DOHH2 (cell line): ENCODE measurements at regions not wholly inside any gene's neighbourhood (a gene's known extent, or its start where the extent isn't known, plus 50 kb on each side); places are given as distances from the start of the nearest gene placed in this dataset.

Experiments used
- H3F3A ChIP-seq: fragments of 200-600 bp; sonication (generic), shearing (Covaris generic); 2 replicates; pipeline ENCODE4 v1.6.0; 2016; ENCODE audit warnings: antibody characterized with exemption, mild to moderate bottlenecking; ENCODE audit not compliant: control insufficient read depth, insufficient read depth
- H3K27ac ChIP-seq: fragments of 200-600 bp; sonication (generic); 2 replicates; pipeline ENCODE4 v1.5.1; 2014; ENCODE audit warnings: low read depth, mild to moderate bottlenecking, low read length, moderate library complexity
- H3K27me3 ChIP-seq: fragments of 200-600 bp; sonication (generic); 2 replicates; pipeline ENCODE4 v1.6.1; 2014; ENCODE audit warnings: mild to moderate bottlenecking, low read length, mixed read lengths; ENCODE audit not compliant: control insufficient read depth
- H3K36me3 ChIP-seq: fragments of 200-600 bp; sonication (generic); 2 replicates; pipeline ENCODE4 v1.6.1; 2014; ENCODE audit warnings: mild to moderate bottlenecking, low read length, moderate library complexity, mixed read lengths; ENCODE audit not compliant: control insufficient read depth
- H3K4me1 ChIP-seq: fragments of 200-600 bp; sonication (generic); 2 replicates; pipeline ENCODE4 v1.6.1; 2014; ENCODE audit warnings: mild to moderate bottlenecking, low read length, mixed read lengths; ENCODE audit not compliant: control insufficient read depth
- H3K4me2 ChIP-seq: fragments of 200-600 bp; sonication (generic); 2 replicates; pipeline ENCODE4 v1.6.0; 2014; ENCODE audit warnings: mild to moderate bottlenecking, low read length, moderate library complexity
- H3K4me3 ChIP-seq: fragments of 200-600 bp; sonication (generic); 2 replicates; pipeline ENCODE4 v1.5.1; 2014; ENCODE audit warnings: mild to moderate bottlenecking, low read length, mixed read lengths
- H3K79me2 ChIP-seq: fragments of 200-600 bp; sonication (generic); 2 replicates; pipeline ENCODE4 v1.6.1; 2014; ENCODE audit warnings: mild to moderate bottlenecking, low read length, mixed read lengths; ENCODE audit not compliant: control insufficient read depth
- H3K9me2 ChIP-seq: fragments of 200-600 bp; sonication (generic); replicated peaks from 2 replicates; pipeline ENCODE4 v1.6.1; 2014; ENCODE audit warnings: mild to moderate bottlenecking, low read length, mixed read lengths; ENCODE audit not compliant: control insufficient read depth
- H3K9me3 ChIP-seq: fragments of 200-600 bp; sonication (generic); 2 replicates; pipeline ENCODE4 v1.6.1; 2014; ENCODE audit warnings: antibody characterized with exemption, low read length, mixed read lengths; ENCODE audit not compliant: control insufficient read depth, insufficient read depth
- H4K20me1 ChIP-seq: fragments of 200-600 bp; sonication (generic); 2 replicates; pipeline ENCODE4 v1.6.0; 2014; ENCODE audit warnings: low read depth, mild to moderate bottlenecking, antibody characterized with exemption, low read length, moderate library complexity; ENCODE audit not compliant: control insufficient read depth, insufficient read depth
- CTCF ChIP-seq: fragments of 200-600 bp; sonication (generic); IDR thresholded peaks from one replicate; pipeline ENCODE4 v1.5.1; 2014; ENCODE audit warnings: antibody characterized with exemption, mild to moderate bottlenecking, low read depth, low read length; ENCODE audit not compliant: poor library complexity, severe bottlenecking
- EZH2phosphoT487 ChIP-seq: fragments of 200-600 bp; sonication (generic); IDR thresholded peaks from 2 replicates; pipeline ENCODE4 v1.6.1; 2017; ENCODE audit warnings: borderline replicate concordance, mild to moderate bottlenecking, antibody characterized with exemption, low read length, moderate library complexity, mixed read lengths

GRCh38 chr4:37742149-37742548 lies 56.0 kb upstream of the RELL1 start:
- no peaks in the 10 kb centered on the region for H4K20me1 ChIP-seq
- H3K9me2 ChIP-seq: no peaks in the 10 kb centered on the region
- H3K4me3 ChIP-seq: no peak overlapping the region
- H3K27ac ChIP-seq: no peak overlapping the region
- no peak for TF ChIP-seq EZH2phosphoT487
- TF ChIP-seq CTCF: no peak
- H3K36me3 ChIP-seq: no peaks in the 10 kb centered on the region
- H3F3A ChIP-seq: no peaks in the 10 kb centered on the region
- no peaks in the 10 kb centered on the region for H3K4me1 ChIP-seq
- H3K27me3 ChIP-seq: no peaks in the 10 kb centered on the region
- H3K79me2 ChIP-seq: no peaks in the 10 kb centered on the region
- no peak overlapping the region for H3K4me2 ChIP-seq
- no peaks in the 10 kb centered on the region for H3K9me3 ChIP-seq

GRCh38 chr4:37741564-37741963 lies 55.4 kb upstream of the RELL1 start:
- Histone ChIP-seq H3K4me1 (no peaks in the 10 kb centered on the region), H4K20me1 (no peaks in the 10 kb centered on the region), H3K4me3 (no peak overlapping the region), H3K36me3 (no peaks in the 10 kb centered on the region), H3K79me2 (no peaks in the 10 kb centered on the region), H3K4me2 (no peak overlapping the region), H3K9me2 (no peaks in the 10 kb centered on the region), H3K9me3 (no peaks in the 10 kb centered on the region), H3K27me3 (no peaks in the 10 kb centered on the region), H3F3A (no peaks in the 10 kb centered on the region), H3K27ac (no peak overlapping the region)
- TF ChIP-seq CTCF: no peak
- no peak for TF ChIP-seq EZH2phosphoT487

- Histone ChIP-seq H3K4me2 (no peak overlapping the region), H3K4me1 (no peaks in the 10 kb centered on the region), H3K27me3 (no peaks in the 10 kb centered on the region), H3K9me3 (no peaks in the 10 kb centered on the region), H3K4me3 (no peak overlapping the region), H3K9me2 (no peaks in the 10 kb centered on the region), H3K79me2 (no peaks in the 10 kb centered on the region), H4K20me1 (no peaks in the 10 kb centered on the region), H3K36me3 (no peaks in the 10 kb centered on the region), H3K27ac (no peak overlapping the region), H3F3A (no peaks in the 10 kb centered on the region)
- TF ChIP-seq CTCF (no peak), EZH2phosphoT487 (no peak)
Observed at GRCh38 chr4:37740546-37740945, 54.4 kb upstream of the RELL1 start.

- Histone ChIP-seq H3K27me3 (no peaks in the 10 kb centered on the region), H3K4me2 (no peak overlapping the region), H3K36me3 (no peaks in the 10 kb centered on the region), H3K9me2 (no peaks in the 10 kb centered on the region), H3K79me2 (no peaks in the 10 kb centered on the region), H3K4me3 (no peak overlapping the region), H4K20me1 (no peaks in the 10 kb centered on the region), H3K27ac (no peak overlapping the region), H3K9me3 (no peaks in the 10 kb centered on the region), H3K4me1 (no peaks in the 10 kb centered on the region), H3F3A (no peaks in the 10 kb centered on the region)
- TF ChIP-seq CTCF (no peak), EZH2phosphoT487 (no peak)
Observed at GRCh38 chr4:37737466-37737865, 51.3 kb upstream of the RELL1 start.
